ENCODE measurements at regions not wholly inside any gene's neighbourhood (a gene's known extent, or its start where the extent isn't known, plus 50 kb on each side); places are given as distances from the start of the nearest gene placed in this dataset.

DNA sequence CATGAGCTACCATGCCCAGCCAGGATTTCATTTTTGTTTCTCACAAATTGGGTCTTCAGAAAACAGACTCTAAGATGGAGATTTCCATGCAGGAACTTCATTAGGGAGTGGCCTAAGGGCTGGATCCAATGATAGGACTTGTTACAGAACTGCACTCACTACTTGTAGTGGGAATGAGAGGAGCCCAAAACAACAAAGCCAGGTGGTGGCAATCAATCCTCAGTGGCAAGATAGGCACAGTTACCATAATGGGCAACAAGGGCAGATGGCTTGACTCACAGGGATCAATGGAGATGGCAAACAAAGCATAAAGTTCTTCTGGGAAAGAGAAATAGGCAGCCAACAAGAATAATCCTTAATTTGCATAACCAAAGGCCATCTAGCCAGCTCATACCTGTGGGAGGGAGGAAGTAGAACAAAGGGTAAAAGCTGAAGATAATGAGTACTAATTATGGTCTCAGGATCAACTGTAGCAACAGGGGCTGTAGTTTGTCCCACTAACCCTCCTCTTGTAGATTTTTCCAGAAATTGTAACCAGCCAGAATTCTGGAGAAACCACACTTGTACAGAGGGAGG, 72.8 kb upstream of the MAPK10 start:
- Histone ChIP-seq H3K27ac (no peak overlapping the region), H3K4me3 (no peak overlapping the region), H3K4me1 (no peaks in the 10 kb centered on the region), H3K9me3 (no peaks in the 10 kb centered on the region), H3K36me3 (no peaks in the 10 kb centered on the region), H3K27me3 (no peaks in the 10 kb centered on the region)
- intact Hi-C loops (cut with DNase I; ENCODE audit: low total_unique reads), result no loop called here
- DNase-seq (ENCODE audit: low spot score in 2 of 2), result no peak
- TF ChIP-seq POLR2A (IDR thresholded peaks at IDR 0.05) (no peak), POLR2AphosphoS5 (IDR thresholded peaks at IDR 0.05) (no peak)
- TF ChIP-seq, protein P1, sequence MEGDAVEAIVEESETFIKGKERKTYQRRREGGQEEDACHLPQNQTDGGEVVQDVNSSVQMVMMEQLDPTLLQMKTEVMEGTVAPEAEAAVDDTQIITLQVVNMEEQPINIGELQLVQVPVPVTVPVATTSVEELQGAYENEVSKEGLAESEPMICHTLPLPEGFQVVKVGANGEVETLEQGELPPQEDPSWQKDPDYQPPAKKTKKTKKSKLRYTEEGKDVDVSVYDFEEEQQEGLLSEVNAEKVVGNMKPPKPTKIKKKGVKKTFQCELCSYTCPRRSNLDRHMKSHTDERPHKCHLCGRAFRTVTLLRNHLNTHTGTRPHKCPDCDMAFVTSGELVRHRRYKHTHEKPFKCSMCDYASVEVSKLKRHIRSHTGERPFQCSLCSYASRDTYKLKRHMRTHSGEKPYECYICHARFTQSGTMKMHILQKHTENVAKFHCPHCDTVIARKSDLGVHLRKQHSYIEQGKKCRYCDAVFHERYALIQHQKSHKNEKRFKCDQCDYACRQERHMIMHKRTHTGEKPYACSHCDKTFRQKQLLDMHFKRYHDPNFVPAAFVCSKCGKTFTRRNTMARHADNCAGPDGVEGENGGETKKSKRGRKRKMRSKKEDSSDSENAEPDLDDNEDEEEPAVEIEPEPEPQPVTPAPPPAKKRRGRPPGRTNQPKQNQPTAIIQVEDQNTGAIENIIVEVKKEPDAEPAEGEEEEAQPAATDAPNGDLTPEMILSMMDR (IDR thresholded peaks at IDR 0.05), result no peak

DNA sequence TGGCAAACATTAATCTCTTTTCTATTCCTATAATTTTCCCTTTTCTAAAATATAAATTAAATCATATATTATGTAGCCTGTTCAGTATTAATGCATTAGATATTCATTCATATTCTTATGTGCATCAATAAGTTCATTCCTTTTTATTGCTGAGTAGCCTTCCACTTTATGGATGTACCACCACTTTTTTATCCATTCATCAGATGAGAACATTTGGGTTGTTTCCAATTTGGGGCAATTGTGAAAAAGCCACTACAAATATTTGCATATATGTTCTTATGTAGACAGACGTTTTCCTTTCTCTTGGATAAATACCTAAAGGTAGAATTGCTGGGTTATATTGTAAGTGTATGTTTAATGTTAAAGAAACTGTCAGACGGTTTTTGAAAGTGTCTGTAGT, 79.4 kb upstream of the MAPK10 start:
- Histone ChIP-seq H3K36me3 (no peaks in the 10 kb centered on the region), H3K4me3 (no peak overlapping the region), H3K4me1 (no peaks in the 10 kb centered on the region), H3K27me3 (no peaks in the 10 kb centered on the region), H3K27ac (no peak overlapping the region), H3K9me3 (no peaks in the 10 kb centered on the region)
- TF ChIP-seq, protein P1 (IDR thresholded peaks at IDR 0.05), result no peak
- TF ChIP-seq POLR2A (IDR thresholded peaks at IDR 0.05) (no peak), POLR2AphosphoS5 (IDR thresholded peaks at IDR 0.05) (no peak)
- no peak for DNase-seq (ENCODE audit: low spot score in 2 of 2)
- intact Hi-C loops (cut with DNase I; ENCODE audit: low total_unique reads), result no loop called here

DNA sequence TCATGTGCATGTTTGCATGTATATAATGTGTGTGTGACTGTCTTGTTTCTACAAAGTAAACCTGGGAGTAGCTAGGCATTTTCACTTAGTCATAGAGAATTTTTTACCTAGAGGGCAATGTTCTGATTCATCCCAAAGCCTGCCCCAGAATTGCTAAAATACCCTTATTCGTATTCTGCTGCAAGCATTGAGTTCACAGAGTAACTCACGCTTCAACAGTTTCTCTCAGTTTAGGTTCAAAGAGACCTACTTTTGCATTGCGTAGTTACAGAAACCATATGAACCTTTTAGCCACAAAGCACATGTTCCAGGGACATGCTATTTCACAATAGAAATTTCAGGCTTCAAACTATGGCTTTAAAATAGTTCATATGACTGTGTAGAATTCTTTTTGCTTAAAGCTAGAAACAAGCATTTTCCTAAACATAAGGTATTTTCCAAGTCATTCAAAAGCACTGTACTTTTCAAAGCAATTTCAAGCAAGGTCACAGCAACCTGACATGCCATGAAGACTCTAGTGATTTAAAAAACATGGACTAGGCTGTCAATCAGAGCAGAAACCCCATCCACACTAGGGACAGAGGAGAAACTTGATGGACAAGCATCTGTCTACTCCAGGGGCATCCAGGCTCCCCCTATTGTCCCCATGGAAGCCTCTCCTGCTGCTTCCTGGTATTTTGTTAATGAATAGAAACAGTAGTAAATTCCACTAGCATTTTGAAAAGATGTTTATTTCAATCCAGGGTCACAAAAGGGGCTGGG, 81.5 kb upstream of the MAPK10 start:
- H3K4me3 ChIP-seq, result no peak overlapping the region
- H3K4me1 ChIP-seq, result no peaks in the 10 kb centered on the region
- no peak overlapping the region for H3K27ac ChIP-seq
- no peaks in the 10 kb centered on the region for H3K36me3 ChIP-seq
- no peaks in the 10 kb centered on the region for H3K27me3 ChIP-seq
- H3K9me3 ChIP-seq, result no peaks in the 10 kb centered on the region
- no peak for TF ChIP-seq POLR2AphosphoS5 (IDR thresholded peaks at IDR 0.05)
- TF ChIP-seq POLR2A (IDR thresholded peaks at IDR 0.05), result no peak
- TF ChIP-seq, protein P1 (IDR thresholded peaks at IDR 0.05), result no peak
- no peak for DNase-seq (ENCODE audit: low spot score in 2 of 2)
- intact Hi-C loops (cut with DNase I; ENCODE audit: low total_unique reads), result no loop called here

DNA sequence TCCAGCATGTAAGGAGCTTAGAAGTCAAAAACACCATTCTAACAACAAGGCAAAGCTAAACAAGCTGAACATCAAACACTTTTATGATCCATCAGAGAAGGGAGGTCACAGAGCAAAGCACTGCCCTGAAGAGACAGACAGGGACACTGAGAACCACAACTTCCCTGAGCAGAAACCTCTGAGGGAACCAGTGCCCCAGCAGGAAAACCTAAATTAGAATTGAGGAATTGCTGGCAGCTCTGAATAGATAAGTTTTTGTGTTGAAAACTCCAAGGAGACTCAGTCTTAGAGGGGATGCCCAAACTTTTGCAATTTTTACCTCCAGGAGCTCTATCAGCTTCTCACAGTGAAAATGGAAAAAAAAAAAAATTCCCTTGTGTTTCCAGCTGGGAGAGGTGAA, 83.0 kb upstream of the MAPK10 start:
- no peak for DNase-seq (ENCODE audit: low spot score in 2 of 2)
- no peak overlapping the region for H3K4me3 ChIP-seq
- no peaks in the 10 kb centered on the region for H3K27me3 ChIP-seq
- no peaks in the 10 kb centered on the region for H3K36me3 ChIP-seq
- intact Hi-C loops (cut with DNase I; ENCODE audit: low total_unique reads), result no loop called here
- no peaks in the 10 kb centered on the region for H3K4me1 ChIP-seq
- no peak for TF ChIP-seq POLR2AphosphoS5 (IDR thresholded peaks at IDR 0.05)
- TF ChIP-seq POLR2A (IDR thresholded peaks at IDR 0.05), result no peak
- TF ChIP-seq, protein P1 (IDR thresholded peaks at IDR 0.05), result no peak
- H3K27ac ChIP-seq, result no peak overlapping the region
- H3K9me3 ChIP-seq, result no peaks in the 10 kb centered on the region

DNA sequence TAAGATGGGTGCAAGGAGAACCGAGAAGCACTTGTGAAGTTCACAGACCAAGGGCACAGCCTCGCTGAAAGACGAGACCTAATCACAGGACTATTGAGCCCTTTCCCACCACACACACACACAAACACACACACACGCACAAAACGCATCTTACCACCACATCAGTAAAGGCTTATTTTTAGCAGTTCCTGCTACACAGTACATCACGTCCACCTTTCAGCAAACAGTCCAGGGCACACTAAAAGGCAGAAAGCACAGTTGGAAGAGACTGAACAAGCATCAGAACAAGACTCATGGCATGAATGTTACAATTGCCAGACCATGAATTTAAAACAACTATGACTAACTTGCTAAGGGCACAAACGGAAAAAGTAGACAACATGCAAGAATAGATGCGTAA, 83.6 kb upstream of the MAPK10 start:
- H3K27ac ChIP-seq, result no peak overlapping the region
- H3K4me1 ChIP-seq, result no peaks in the 10 kb centered on the region
- no peak overlapping the region for H3K4me3 ChIP-seq
- intact Hi-C loops (cut with DNase I; ENCODE audit: low total_unique reads), result no loop called here
- H3K9me3 ChIP-seq, result no peaks in the 10 kb centered on the region
- TF ChIP-seq, protein P1 (IDR thresholded peaks at IDR 0.05), result no peak
- TF ChIP-seq POLR2A (IDR thresholded peaks at IDR 0.05) (no peak), POLR2AphosphoS5 (IDR thresholded peaks at IDR 0.05) (no peak)
- H3K27me3 ChIP-seq, result no peaks in the 10 kb centered on the region
- no peak for DNase-seq (ENCODE audit: low spot score in 2 of 2)
- no peaks in the 10 kb centered on the region for H3K36me3 ChIP-seq
